DND-41 (cell line): ENCODE measurements at regions not wholly inside any gene's neighbourhood (a gene's known extent, or its start where the extent isn't known, plus 50 kb on each side); places are given as distances from the start of the nearest gene placed in this dataset.

Source experiments
- ATAC-seq: fragments of 200-7000 bp; cut with Tn5 transposase; 3 replicates; pipeline ENCODE4 v1.9.1; 2021; ENCODE audit warnings: low read depth; ENCODE audit not compliant: insufficient read depth
- DNase-seq: peaks from one replicate; pipeline ENCODE4 v3.0.0-alpha.2; 2020
- H2AFZ ChIP-seq: 2 replicates; pipeline ENCODE4 v1.6.0; 2012; ENCODE audit warnings: low read depth, low read length
- H3K27ac ChIP-seq: 2 replicates; pipeline ENCODE4 v1.5.1; 2012; ENCODE audit warnings: low read length, inconsistent platforms
- H3K27me3 ChIP-seq: fragments of 200-600 bp; sonication (generic); 2 replicates; pipeline ENCODE4 v1.6.0; 2012; ENCODE audit warnings: low read length, mild to moderate bottlenecking, inconsistent platforms; ENCODE audit not compliant: insufficient read depth, poor library complexity
- H3K36me3 ChIP-seq: 2 replicates; pipeline ENCODE4 v1.5.1; 2012; ENCODE audit warnings: low read length, inconsistent platforms; ENCODE audit not compliant: insufficient read depth
- H3K4me1 ChIP-seq: 2 replicates; pipeline ENCODE4 v1.5.1; 2012; ENCODE audit warnings: mild to moderate bottlenecking, low read length; ENCODE audit not compliant: insufficient read depth
- H3K4me2 ChIP-seq: 2 replicates; pipeline ENCODE4 v1.6.0; 2012; ENCODE audit warnings: mild to moderate bottlenecking, moderate library complexity, low read length, inconsistent platforms; ENCODE audit not compliant: insufficient read depth
- H3K4me3 ChIP-seq, 2 experiments: fragments of 200-600 bp in 1 of 2; shearing (Covaris generic) in 1 of 2; 2 replicates each; pipeline ENCODE4 v1.5.1; 2012 to 2016; ENCODE audit warnings: inconsistent platforms in 2 of 2, low read length in 2 of 2, mild to moderate bottlenecking in 2 of 2, low read depth in 1 of 2, moderate library complexity in 1 of 2
- H3K79me2 ChIP-seq: 2 replicates; pipeline ENCODE4 v1.6.0; 2012; ENCODE audit warnings: low read length, inconsistent platforms; ENCODE audit not compliant: insufficient read depth
- H3K9ac ChIP-seq: 2 replicates; pipeline ENCODE4 v1.6.0; 2012; ENCODE audit warnings: low read depth, mild to moderate bottlenecking, inconsistent platforms, low read length, moderate library complexity
- H3K9me3 ChIP-seq: 2 replicates; pipeline ENCODE4 v1.5.1; 2012; ENCODE audit warnings: low read length, moderate library complexity, mild to moderate bottlenecking, inconsistent platforms; ENCODE audit not compliant: insufficient read depth, severe bottlenecking
- H4K20me1 ChIP-seq: 2 replicates; pipeline ENCODE4 v1.6.0; 2012; ENCODE audit warnings: low read length; ENCODE audit not compliant: insufficient read depth
- EZH2 ChIP-seq: IDR thresholded peaks from 3 replicates; pipeline ENCODE4 v1.6.1; 2012; ENCODE audit warnings: borderline replicate concordance, low read depth, mild to moderate bottlenecking, moderate library complexity, low read length, inconsistent platforms; ENCODE audit not compliant: severe bottlenecking
- TF ChIP-seq, protein P1 (sequence below): IDR thresholded peaks from 2 replicates; pipeline ENCODE4 v1.5.1; 2012; ENCODE audit warnings: borderline replicate concordance, low read length, moderate library complexity, mild to moderate bottlenecking; ENCODE audit not compliant: poor library complexity, severe bottlenecking; ENCODE audit errors: extremely low read depth

DNA sequence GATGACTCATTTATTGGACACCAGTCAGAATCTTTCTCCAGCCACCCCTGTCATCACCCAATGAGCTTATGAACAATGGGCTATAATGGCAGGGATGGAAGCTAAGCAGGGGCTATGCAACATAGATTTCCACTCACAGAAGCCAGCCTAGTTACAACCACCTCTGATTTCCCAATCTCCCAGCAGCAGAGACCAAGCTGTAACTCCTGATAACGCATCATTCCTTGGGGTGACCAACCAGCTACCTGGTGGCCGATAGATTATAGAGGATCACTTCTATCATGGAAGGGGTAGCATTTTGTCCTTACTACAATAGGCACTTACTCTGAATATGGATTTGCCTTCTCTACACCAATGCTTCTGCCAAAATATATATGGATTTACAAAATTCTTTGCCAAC lies 302.3 kb upstream of the ATXN7L3B start:
- Histone ChIP-seq H3K27ac (no peak overlapping the region), H3K79me2 (no peaks in the 10 kb centered on the region), H3K9ac (no peak overlapping the region), H3K9me3 (no peaks in the 10 kb centered on the region), H3K27me3 (no peaks in the 10 kb centered on the region), H3K4me3 (no peak overlapping the region), H2AFZ (no peak overlapping the region), H4K20me1 (no peaks in the 10 kb centered on the region), H3K4me1 (no peaks in the 10 kb centered on the region), H3K4me2 (no peak overlapping the region), H3K36me3 (no peaks in the 10 kb centered on the region)
- no peak for TF ChIP-seq EZH2
- TF ChIP-seq, protein P1, sequence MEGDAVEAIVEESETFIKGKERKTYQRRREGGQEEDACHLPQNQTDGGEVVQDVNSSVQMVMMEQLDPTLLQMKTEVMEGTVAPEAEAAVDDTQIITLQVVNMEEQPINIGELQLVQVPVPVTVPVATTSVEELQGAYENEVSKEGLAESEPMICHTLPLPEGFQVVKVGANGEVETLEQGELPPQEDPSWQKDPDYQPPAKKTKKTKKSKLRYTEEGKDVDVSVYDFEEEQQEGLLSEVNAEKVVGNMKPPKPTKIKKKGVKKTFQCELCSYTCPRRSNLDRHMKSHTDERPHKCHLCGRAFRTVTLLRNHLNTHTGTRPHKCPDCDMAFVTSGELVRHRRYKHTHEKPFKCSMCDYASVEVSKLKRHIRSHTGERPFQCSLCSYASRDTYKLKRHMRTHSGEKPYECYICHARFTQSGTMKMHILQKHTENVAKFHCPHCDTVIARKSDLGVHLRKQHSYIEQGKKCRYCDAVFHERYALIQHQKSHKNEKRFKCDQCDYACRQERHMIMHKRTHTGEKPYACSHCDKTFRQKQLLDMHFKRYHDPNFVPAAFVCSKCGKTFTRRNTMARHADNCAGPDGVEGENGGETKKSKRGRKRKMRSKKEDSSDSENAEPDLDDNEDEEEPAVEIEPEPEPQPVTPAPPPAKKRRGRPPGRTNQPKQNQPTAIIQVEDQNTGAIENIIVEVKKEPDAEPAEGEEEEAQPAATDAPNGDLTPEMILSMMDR, result no peak
- no peak for ATAC-seq
- no peak for DNase-seq

DNA sequence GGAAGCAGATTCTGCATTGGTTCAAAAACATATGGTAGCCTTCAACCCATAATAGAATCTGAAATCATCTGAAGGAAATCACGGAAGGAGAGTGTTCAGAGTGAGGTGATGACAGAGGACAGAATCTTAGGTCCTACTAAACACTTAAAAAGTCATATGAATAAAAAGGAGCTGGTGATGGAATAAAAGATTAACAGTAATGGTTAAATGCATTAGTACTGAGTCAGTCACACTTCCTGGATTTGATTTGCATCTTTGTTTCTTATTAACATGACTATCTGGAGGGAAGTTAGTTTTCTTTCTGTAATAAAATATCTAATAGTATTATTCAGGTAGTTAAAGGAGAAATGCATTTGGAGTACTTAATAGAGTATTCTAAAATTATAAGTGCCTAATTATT lies 296.3 kb upstream of the ATXN7L3B start:
- Histone ChIP-seq H3K9ac (no peak overlapping the region), H2AFZ (no peak overlapping the region), H3K79me2 (no peaks in the 10 kb centered on the region), H3K4me2 (no peak overlapping the region), H4K20me1 (no peaks in the 10 kb centered on the region), H3K4me3 (no peak overlapping the region), H3K4me1 (no peaks in the 10 kb centered on the region), H3K36me3 (no peaks in the 10 kb centered on the region), H3K27me3 (no peaks in the 10 kb centered on the region), H3K27ac (no peak overlapping the region), H3K9me3 (no peaks in the 10 kb centered on the region)
- TF ChIP-seq, protein P1, result no peak
- no peak for TF ChIP-seq EZH2
- no peak for DNase-seq
- no peak for ATAC-seq

DNA sequence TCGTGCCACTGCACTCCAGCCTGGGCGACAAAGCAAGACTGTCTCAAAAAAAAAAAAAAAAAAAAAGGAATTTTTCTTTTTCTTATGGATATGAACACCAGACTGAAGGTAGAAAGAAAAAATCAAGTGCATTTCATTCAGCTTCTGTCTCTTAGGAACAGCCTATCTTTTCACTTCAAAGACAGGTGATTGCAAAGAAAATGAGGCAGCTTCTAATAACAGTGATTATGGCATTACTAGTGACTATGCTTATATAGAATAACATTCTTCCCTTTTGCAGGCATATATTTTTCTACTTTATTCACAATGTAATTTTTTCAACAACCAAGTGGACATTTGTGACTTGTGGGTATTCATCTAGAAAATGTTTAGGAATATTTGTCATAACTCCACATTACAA lies 295.5 kb upstream of the ATXN7L3B start:
- Histone ChIP-seq H3K79me2 (no peaks in the 10 kb centered on the region), H4K20me1 (no peaks in the 10 kb centered on the region), H3K4me3 (no peak overlapping the region), H3K4me2 (no peak overlapping the region), H3K4me1 (no peaks in the 10 kb centered on the region), H3K27ac (no peak overlapping the region), H2AFZ (no peak overlapping the region), H3K27me3 (no peaks in the 10 kb centered on the region), H3K9me3 (no peaks in the 10 kb centered on the region), H3K9ac (no peak overlapping the region), H3K36me3 (no peaks in the 10 kb centered on the region)
- DNase-seq (no peak), ATAC-seq (no peak)
- TF ChIP-seq, protein P1, result no peak
- no peak for TF ChIP-seq EZH2

DNA sequence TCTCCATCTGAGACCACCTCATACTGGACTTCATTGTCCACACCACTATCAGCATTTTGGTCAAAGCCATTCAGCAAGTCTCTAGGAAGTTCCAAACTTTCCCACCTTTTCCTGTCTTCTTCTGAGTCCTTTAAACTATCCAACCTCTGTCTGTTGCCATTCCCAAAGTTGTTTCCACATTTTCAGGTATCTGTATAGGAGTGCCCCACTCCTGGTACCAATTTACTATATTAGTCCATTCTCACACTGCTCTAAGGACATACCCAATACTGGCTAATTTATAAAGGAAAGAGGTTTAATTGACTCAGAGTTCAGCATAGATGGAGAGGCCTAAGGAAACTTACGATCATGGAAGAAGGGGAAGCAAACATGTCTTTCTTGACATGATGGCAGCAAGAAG lies 292.2 kb upstream of the ATXN7L3B start:
- no peak for DNase-seq
- no peaks in the 10 kb centered on the region for H3K36me3 ChIP-seq

More for the DNA sequence above, 292.2 kb upstream of the ATXN7L3B start:
- Histone ChIP-seq H3K27ac (no peak overlapping the region), H3K9ac (no peak overlapping the region), H2AFZ (no peak overlapping the region), H3K4me1 (no peaks in the 10 kb centered on the region), H3K4me2 (no peak overlapping the region), H3K79me2 (no peaks in the 10 kb centered on the region), H3K27me3 (no peaks in the 10 kb centered on the region), H3K9me3 (no peaks in the 10 kb centered on the region), H4K20me1 (no peaks in the 10 kb centered on the region), H3K4me3 (no peak overlapping the region)
- TF ChIP-seq, protein P1, result no peak
- TF ChIP-seq EZH2, result no peak
- no peak for ATAC-seq
